ENCODE measurements at regions not wholly inside any gene's neighbourhood (a gene's known extent, or its start where the extent isn't known, plus 50 kb on each side); places are given as distances from the start of the nearest gene placed in this dataset.

DNA sequence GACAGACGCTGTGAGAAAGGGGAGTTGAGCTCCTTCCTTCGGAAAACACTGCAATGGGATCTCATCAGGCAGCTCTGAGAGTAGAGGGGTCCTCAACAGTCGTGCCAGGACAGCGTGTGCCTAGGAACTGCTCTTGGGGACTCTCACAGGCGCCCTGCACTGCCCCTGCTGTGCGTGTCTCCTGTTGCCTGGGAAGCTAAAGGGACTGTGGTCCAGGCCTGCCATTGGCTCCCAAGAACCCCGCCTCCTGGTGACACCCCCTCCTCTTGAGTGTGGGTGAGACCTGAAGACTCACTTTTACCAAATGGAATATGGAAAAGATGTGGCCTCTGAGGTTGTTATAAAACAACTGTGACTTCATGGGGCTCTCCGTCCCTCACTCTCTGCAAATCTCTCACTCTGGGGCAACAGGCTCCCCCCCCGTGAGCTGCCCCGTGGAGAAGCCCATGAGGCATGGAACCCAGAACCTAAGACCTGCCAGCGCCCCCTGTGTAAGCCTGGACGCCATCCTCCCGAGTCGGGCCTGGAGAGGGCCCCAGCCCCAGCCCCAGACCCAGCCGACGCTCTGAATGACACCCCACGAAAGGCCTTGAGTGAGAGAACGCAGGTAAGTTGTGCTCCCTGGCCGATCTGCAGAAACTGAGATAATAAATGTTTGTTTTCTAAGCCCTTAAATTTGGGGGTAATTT lies 302.7 kb downstream of the FGF9 start:
- TF ChIP-seq, protein P1, sequence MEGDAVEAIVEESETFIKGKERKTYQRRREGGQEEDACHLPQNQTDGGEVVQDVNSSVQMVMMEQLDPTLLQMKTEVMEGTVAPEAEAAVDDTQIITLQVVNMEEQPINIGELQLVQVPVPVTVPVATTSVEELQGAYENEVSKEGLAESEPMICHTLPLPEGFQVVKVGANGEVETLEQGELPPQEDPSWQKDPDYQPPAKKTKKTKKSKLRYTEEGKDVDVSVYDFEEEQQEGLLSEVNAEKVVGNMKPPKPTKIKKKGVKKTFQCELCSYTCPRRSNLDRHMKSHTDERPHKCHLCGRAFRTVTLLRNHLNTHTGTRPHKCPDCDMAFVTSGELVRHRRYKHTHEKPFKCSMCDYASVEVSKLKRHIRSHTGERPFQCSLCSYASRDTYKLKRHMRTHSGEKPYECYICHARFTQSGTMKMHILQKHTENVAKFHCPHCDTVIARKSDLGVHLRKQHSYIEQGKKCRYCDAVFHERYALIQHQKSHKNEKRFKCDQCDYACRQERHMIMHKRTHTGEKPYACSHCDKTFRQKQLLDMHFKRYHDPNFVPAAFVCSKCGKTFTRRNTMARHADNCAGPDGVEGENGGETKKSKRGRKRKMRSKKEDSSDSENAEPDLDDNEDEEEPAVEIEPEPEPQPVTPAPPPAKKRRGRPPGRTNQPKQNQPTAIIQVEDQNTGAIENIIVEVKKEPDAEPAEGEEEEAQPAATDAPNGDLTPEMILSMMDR (IDR thresholded peaks at IDR 0.05 in 4 of 5, conservative IDR thresholded peaks at IDR 0.05 in 1 of 5), result no peak
- no peak for TF ChIP-seq POLR2A (IDR thresholded peaks at IDR 0.05)

Data from gastrocnemius medialis (tissue), 4 donors.